ENCODE measurements at regions not wholly inside any gene's neighbourhood (a gene's known extent, or its start where the extent isn't known, plus 50 kb on each side); places are given as distances from the start of the nearest gene placed in this dataset.

GRCh38 chr21:28675331-28676041 is 317.2 kb downstream of the LTN1 start:
- DNase-seq (no peak), ATAC-seq (ENCODE audit: low read depth) (no peak)
- CTCF ChIA-PET: no interaction called here
- H3K27ac Mint-ChIP-seq: no peak overlapping the region
- H3K9me3 Mint-ChIP-seq: peaks cover 11% of the 10 kb centered on the region
- H3K36me3 Mint-ChIP-seq (ENCODE audit: low read depth): no peaks in the 10 kb centered on the region
- TF ChIP-seq CTCF (IDR thresholded peaks at IDR 0.05): no peak
- POLR2A ChIA-PET: no interaction called here
- H3K4me3 Mint-ChIP-seq: no peak overlapping the region
- H3K27me3 Mint-ChIP-seq: no peaks in the 10 kb centered on the region
- H3K4me1 Mint-ChIP-seq: peaks cover 3% of the 10 kb centered on the region
- intact Hi-C loops (cut with micrococcal nuclease): no loop called here

GRCh38 chr21:28674763-28675162 is 317.9 kb downstream of the LTN1 start:
- DNase-seq (no peak), ATAC-seq (ENCODE audit: low read depth) (no peak)
- Mint-ChIP-seq H3K27ac (no peak overlapping the region), H3K4me3 (no peak overlapping the region), H3K27me3 (no peaks in the 10 kb centered on the region), H3K9me3 (peaks cover 9% of the 10 kb centered on the region), H3K4me1 (peaks cover 3% of the 10 kb centered on the region), H3K36me3 (ENCODE audit: low read depth) (no peaks in the 10 kb centered on the region)
- TF ChIP-seq CTCF (IDR thresholded peaks at IDR 0.05): no peak
- POLR2A ChIA-PET: no interaction called here
- CTCF ChIA-PET: no interaction called here
- intact Hi-C loops (cut with micrococcal nuclease): no loop called here

GRCh38 chr21:28671549-28672195 is 321.0 kb downstream of the LTN1 start:
- no peak for DNase-seq
- H3K4me3 Mint-ChIP-seq: no peak overlapping the region
- intact Hi-C loops (cut with micrococcal nuclease): no loop called here
- ChIA-PET CTCF (no interaction called here), POLR2A (no interaction called here)
- no peak for TF ChIP-seq CTCF (IDR thresholded peaks at IDR 0.05)
- H3K36me3 Mint-ChIP-seq (ENCODE audit: low read depth): no peaks in the 10 kb centered on the region
- ATAC-seq (ENCODE audit: low read depth): no peak
- H3K27ac Mint-ChIP-seq: no peak overlapping the region
- H3K27me3 Mint-ChIP-seq: no peaks in the 10 kb centered on the region
- H3K9me3 Mint-ChIP-seq: peaks cover 6% of the 10 kb centered on the region
- H3K4me1 Mint-ChIP-seq: peaks cover 3% of the 10 kb centered on the region

GRCh38 chr21:28669971-28670653 is 322.6 kb downstream of the LTN1 start:
- H3K27me3 Mint-ChIP-seq: no peaks in the 10 kb centered on the region
- ChIA-PET POLR2A (no interaction called here), CTCF (no interaction called here)
- no peak for DNase-seq
- H3K4me1 Mint-ChIP-seq: peaks cover 3% of the 10 kb centered on the region
- TF ChIP-seq CTCF (IDR thresholded peaks at IDR 0.05): no peak
- no peak overlapping the region for H3K4me3 Mint-ChIP-seq
- ATAC-seq (ENCODE audit: low read depth): no peak
- H3K36me3 Mint-ChIP-seq (ENCODE audit: low read depth): no peaks in the 10 kb centered on the region
- intact Hi-C loops (cut with micrococcal nuclease): no loop called here
- peaks cover 6% of the 10 kb centered on the region for H3K9me3 Mint-ChIP-seq
- H3K27ac Mint-ChIP-seq: no peak overlapping the region

- CTCF ChIA-PET: no interaction called here
- no peak for TF ChIP-seq CTCF (IDR thresholded peaks at IDR 0.05)
- no peak overlapping the region for H3K4me3 Mint-ChIP-seq
These were observed 323.4 kb downstream of the LTN1 start for GRCh38 chr21:28669321-28669720.

More at GRCh38 chr21:28669321-28669720, 323.4 kb downstream of the LTN1 start:
- no peak overlapping the region for H3K27ac Mint-ChIP-seq
- ATAC-seq (ENCODE audit: low read depth): no peak
- H3K4me1 Mint-ChIP-seq: peaks cover 3% of the 10 kb centered on the region
- POLR2A ChIA-PET: no interaction called here
- no peaks in the 10 kb centered on the region for H3K27me3 Mint-ChIP-seq
- DNase-seq: no peak
- intact Hi-C loops (cut with micrococcal nuclease): no loop called here
- H3K36me3 Mint-ChIP-seq (ENCODE audit: low read depth): no peaks in the 10 kb centered on the region
- peaks cover 6% of the 10 kb centered on the region for H3K9me3 Mint-ChIP-seq

Measured in activated B cell treated with CpG ODN at 0.5 μM for 24 hours (primary cell).